Liver (tissue), 3 donors: ENCODE measurements at regions not wholly inside any gene's neighbourhood (a gene's known extent, or its start where the extent isn't known, plus 50 kb on each side); places are given as distances from the start of the nearest gene placed in this dataset.

Experiments used
- CTCF ChIP-seq: fragments of 150-350 bp; IDR thresholded peaks from 2 replicates; pipeline ENCODE4 v1.5.1; 2017; ENCODE audit warnings: improper control_type of control experiment, low read depth, low read length; ENCODE audit not compliant: missing input control
- EGR1 ChIP-seq, 2 donors: IDR thresholded peaks; 2 replicates each; pipeline ENCODE4 v1.6.1; 2016 to 2018; ENCODE audit warnings: antibody characterized with exemption in 2 of 2, low read depth in 2 of 2
- HNF4A ChIP-seq, 2 donors: conservative IDR thresholded peaks; 2 replicates each; pipeline ENCODE4 v1.6.1; 2016; ENCODE audit warnings: antibody characterized with exemption in 2 of 2, mild to moderate bottlenecking in 2 of 2
- HNF4G ChIP-seq: IDR thresholded peaks from 2 replicates; pipeline ENCODE4 v1.6.1; 2016; ENCODE audit warnings: antibody characterized with exemption
- JUND ChIP-seq, 2 donors: IDR thresholded peaks; 2 replicates each; pipeline ENCODE4 v1.6.1; 2016; ENCODE audit warnings: antibody characterized with exemption in 2 of 2
- MAX ChIP-seq: IDR thresholded peaks from 2 replicates; pipeline ENCODE4 v1.6.1; 2016; ENCODE audit warnings: antibody characterized with exemption
- RAD21 ChIP-seq, 2 donors: IDR thresholded peaks; 2 replicates each; pipeline ENCODE4 v1.6.1; 2016; ENCODE audit warnings: antibody characterized with exemption in 2 of 2, mild to moderate bottlenecking in 2 of 2
- REST ChIP-seq: IDR thresholded peaks from 2 replicates; pipeline ENCODE4 v1.6.1; 2016; ENCODE audit warnings: antibody characterized with exemption, mild to moderate bottlenecking
- SP1 ChIP-seq: IDR thresholded peaks from 2 replicates; pipeline ENCODE4 v1.6.1; 2018; ENCODE audit warnings: antibody characterized with exemption, mild to moderate bottlenecking
- TAF1 ChIP-seq: conservative IDR thresholded peaks from 2 replicates; pipeline ENCODE4 v1.6.1; 2016; ENCODE audit warnings: antibody characterized with exemption, mild to moderate bottlenecking
- YY1 ChIP-seq: IDR thresholded peaks from 2 replicates; pipeline ENCODE4 v1.6.1; 2016; ENCODE audit warnings: antibody characterized with exemption, mild to moderate bottlenecking
- donor health status: healthy.
- donor health status: healthy.

- TF ChIP-seq CTCF (no peak), RAD21 (IDR thresholded peaks at IDR 0.05) (no peak), REST (no peak), HNF4A (conservative IDR thresholded peaks at IDR 0.05) (no peak), TAF1 (no peak), JUND (IDR thresholded peaks at IDR 0.05) (no peak), SP1 (no peak), EGR1 (IDR thresholded peaks at IDR 0.05; ENCODE audit: low read depth in 2 of 2) (no peak), MAX (no peak), HNF4G (no peak), YY1 (no peak)
These were observed 880.3 kb upstream of the ACVR2A start for GRCh38 chr2:146964494-146964893.
